DMS53 treated with DMSO at 0.1 percent for 48 hours (cell line): ENCODE measurements at regions not wholly inside any gene's neighbourhood (a gene's known extent, or its start where the extent isn't known, plus 50 kb on each side); places are given as distances from the start of the nearest gene placed in this dataset.
A peak's percentile ranks its signal among the peaks of the same experiment; 100 is the strongest.
"Not testable (repeated sequence)": the region's sequence is repeated elsewhere in the genome, so short reads cannot be mapped to it uniquely, and the experiment has no call there.

Source experiments
- DNase-seq: peaks from one replicate; lab custom pipeline; 2025; ENCODE audit not compliant: unreplicated experiment; lab: John Stamatoyannopoulos, UW

DNA sequence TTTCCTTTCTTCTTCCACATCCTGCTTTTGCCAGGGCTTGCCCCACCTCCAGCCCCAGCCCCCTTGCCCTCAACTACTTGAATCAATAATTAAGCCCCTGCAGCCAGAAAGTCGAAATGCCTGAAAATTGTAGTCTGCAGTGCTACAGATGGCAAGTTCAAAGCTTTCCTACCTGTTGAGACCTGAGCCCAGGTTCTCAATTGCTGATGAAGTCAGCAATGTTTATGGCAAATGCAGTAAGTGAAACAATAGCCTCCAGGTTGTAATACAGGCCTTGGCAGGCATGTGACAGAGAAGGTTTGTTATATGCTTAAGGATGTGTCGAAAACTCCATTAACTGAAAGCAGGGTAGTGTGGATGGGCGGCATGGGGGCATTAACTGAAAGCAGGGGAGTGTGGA, 181.1 kb upstream of the SESN3 start:
- no peak for DNase-seq

DNA sequence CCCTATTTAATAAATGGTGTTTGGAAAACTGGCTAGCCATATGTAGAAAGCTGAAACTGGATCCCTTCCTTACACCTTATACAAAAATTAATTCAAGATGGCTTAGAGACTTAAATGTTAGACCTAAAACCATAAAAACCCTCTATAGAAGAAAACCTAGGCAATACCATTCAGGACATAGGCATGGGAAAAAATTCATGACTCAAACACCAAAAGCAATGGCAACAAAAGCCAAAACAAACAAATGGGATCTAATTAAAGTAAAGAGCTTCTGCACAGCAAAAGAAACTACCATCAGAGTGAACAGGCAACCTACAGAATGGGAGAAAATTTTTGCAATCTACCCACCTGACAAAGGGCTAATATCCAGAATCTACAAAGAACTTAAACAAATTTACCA, 179.7 kb upstream of the SESN3 start:
- not testable (repeated sequence) for DNase-seq

DNA sequence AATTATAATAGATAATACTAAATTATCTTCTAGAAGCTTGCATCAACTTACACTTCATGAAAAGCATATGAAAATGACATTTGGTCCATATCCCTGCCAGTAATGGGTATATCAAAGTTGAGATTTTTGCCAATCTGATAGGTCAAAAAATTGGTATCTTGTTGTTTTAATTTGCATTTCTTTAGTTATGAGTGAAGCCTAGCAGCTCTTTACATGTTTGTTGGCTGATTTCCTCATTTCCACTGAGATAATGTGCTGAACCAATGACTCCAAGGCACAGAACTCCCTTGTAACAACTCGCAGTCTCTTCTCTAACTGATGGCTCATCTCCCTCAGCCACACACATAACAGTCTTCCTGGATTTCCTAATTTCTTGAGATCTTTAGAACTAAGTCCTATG, 175.3 kb upstream of the SESN3 start:
- DNase-seq, result no peak

DNA sequence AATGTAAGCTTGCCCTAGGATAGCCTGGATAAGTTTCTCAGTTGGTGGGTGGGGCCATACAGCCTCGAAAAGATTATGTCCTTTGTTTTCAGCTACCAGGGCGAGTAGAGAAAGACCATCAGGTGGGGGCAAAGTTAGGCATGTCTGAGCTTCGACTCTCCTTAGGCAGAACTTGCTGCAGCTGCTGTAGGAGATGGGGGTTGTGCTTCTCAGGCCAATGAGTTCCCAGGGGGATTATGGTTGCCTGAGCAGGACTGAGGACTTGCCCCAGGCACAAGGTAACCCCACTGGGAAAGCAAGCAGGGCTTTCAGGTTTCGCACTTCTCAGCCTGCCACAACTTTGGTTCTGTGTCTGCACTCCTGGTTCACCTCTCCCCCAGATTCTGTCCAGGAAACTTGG, 173.4 kb upstream of the SESN3 start:
- no peak for DNase-seq

DNA sequence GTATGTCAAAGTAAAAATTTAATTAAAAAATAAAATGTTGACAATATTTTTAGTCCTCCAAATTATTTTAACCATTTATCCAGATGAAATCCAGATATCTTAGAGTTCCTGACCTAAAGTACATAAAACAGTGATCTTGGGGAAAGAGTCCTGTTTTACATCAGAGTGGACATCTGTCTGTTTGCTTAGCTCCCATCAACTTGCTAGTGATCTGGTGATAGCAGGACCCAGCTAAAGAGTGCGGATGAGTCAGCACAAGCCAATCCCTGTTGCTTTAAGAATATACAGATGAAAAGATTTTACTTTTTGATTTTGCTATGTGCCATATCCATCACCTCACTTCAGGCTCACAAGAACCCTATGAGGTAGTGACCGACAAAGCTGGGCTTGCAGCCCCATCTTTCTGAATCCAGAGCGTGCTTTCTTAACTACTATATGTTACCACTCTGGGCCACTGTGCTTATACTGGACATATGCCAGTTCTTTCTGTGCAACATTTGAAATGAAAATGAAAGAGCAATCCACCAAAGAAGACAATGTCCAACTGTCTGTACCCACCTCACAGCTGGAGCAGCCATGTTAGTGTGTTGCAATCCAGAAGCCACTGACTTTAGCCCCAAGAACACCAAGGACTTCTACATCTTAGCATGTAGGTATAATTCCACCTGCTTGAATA, 167.6 kb upstream of the SESN3 start:
- DNase-seq, result peak; percentile 96

DNA sequence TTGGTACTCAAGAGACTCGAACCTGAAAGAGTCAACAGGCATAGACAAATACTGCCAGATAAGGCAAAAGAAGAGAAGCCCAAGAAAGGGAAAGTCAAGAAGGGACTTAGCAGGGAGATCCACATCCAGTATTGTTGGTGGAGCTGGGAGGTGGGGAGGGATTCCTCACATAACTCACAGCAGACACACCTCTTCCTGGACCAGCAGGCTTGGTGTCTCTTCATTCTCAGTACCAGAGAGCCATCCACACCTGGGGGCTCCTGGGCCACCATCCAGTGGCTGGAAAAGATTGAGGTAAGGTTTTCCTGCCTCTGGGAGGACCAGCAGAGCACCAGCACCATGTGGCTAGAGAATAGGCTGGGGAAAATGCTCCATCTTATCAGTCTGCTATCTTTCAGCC, 161.6 kb upstream of the SESN3 start:
- no peak for DNase-seq

DNA sequence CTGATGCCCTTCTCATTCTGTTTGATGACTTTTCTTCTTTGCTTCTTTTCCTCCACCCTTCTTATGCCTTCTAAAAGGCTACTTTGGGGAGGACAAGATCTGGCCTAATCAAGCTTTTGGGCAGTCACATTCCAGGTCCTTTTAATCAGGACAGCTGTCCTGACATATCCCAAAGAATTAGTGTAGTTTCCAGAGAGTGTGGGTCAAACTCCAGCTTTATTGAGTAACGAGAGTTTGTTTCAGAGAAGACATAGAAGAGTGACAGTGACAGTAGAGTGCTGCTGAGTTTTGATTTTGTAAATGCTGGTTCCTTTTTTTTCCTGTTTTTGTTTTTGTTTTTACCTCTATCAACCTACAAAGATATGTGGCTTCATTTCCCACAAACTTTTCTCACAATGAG, 158.4 kb upstream of the SESN3 start:
- no peak for DNase-seq

DNA sequence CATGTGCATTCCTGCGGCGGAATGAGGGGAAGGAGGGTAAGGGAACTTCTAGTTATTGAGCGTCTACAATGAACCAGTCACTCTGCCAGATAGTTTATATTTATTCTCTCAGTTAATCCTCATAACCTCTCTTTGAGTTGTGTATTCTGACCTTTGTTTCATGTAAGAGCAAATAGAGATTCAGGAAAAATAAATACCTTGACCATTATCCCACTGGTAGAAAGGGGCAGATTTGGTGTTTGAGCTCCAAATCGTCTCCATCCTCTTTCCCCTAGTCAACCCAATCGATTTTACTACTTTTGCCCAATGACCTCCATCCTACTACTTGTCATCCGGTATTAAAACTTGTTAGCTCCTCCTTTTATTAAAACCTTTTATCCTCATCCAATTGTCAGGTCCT, 157.1 kb upstream of the SESN3 start:
- no peak for DNase-seq

DNA sequence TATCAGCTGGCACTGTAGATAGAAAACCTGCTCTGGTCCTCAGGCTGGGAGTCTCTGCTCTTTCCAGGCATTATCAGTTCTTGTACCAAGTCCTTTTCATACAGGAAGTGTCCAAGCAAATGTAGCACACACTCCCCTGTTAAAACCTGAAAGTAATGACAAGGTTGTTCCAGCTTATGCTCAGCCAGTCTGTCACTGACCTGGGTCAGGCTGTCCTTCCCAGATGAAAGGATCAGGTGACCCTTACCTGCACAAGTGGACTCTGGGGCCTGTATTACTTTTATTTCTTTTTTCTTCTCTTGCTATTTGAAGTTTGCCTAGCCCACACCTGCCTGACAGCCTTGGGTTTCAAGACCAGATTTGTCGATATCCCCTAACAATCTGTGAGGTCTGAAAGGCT, 156.3 kb upstream of the SESN3 start:
- DNase-seq, result no peak

DNA sequence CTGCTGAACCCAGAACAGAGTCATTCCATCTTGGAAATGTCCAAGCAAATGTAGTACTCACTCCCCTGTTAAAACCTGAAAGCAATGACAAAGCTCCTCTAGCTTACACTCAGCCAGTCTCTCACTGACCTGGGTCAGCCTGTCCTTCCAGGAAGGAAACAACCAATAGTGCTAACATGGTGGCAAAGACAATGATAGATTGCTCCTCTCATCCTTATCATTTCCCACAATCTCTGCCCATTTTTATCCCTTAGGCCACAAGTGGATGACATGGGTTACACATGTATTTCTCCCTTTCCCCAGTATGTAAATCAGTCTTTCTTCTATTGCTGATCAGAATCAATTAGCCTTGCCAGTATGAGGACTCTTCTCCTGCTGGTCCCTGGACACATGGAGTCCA, 154.6 kb upstream of the SESN3 start:
- no peak for DNase-seq

DNA sequence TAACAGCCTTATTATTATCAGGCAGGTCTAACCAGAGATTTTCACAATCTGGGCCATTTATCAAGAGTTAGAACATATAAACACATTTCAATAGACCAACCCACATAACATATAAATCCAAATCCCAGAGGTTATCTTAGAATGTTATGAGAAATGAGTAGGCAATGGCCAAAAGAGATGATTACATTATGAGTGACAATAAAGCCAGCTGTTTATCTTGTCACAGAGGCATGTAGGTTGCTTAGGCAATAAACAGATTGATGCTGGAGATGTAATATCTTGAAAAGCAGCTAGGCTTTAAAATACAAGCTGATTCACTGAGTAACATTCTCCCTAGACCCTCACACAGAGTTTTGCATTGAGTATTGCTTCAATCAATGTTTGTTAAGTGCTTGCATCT, 148.5 kb upstream of the SESN3 start:
- no peak for DNase-seq

DNA sequence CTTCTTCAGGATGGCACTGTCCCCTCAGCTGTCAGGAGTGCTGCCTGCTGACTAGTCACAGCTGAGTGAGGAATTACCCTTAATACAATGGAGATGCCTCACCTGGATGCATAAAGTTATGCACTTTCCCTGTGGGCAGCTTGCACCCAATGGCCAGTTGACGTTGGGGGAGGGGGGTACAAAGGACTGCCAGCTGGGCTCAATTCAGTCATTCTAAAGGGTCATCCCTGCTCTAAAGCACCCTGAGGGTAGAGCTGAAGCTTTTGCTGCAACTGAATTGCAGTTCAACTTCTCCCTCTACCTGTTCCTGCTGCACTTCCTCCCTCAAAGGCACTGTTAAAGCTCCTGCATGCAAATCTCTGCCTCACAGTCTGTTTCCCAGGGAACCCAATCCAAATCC, 147.8 kb upstream of the SESN3 start:
- no peak for DNase-seq

DNA sequence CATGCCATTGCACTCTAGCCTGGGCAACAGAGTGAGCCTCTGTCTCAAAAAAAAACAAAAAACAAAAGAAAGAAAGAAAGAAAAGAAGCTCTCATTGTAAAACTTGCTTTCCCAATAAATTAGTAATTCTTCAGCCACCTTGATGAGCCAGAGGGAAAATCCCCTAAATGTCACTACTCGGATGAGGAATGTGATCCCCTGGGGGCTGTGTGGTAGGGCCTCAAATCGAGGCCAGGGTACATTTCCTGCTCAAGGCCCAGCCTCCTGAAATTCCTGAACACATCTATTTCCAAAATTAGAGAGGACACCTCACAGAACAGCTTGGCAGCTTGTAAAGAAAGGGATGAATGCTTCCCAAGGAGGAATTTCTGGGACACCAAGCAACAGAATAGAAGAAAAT, 147.1 kb upstream of the SESN3 start:
- DNase-seq, result no peak

DNA sequence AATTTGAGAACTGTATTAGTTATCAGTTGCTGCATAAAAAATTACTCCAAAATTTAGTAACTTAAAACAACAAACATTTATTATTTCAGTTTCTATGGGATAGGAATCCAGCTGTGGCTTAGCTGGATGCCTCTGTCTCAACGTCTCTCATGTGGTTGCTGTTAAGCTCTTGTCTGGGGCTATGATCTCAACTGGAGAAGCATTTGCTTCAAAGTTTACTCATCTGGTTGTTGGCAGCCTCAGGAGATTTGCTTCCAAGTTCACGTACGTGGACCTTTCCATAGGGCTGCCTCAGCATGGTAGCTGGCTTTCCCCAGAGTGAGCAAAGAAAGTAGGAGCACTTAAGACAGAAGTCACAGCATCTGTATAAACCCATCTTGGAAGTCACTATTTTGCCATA, 144.9 kb upstream of the SESN3 start:
- DNase-seq, result no peak

DNA sequence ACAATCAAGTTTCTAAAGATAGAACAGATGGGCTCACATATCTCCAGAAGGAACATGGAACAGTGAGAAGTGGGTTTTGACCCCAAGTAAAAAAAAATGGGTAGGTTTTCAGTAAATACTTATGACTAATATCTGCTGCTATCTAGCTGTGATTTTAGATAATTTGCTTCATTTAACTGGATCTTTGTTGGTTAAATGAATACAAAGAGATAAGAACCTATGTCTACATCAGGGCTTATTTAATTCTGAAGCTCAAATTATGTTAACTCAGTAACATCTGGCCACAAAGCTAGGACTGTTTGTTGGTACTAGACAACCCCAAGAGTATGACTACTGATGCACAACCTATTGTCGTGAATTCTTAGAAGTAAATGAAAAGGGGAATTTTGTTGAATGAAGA, 144.4 kb upstream of the SESN3 start:
- DNase-seq, result no peak

DNA sequence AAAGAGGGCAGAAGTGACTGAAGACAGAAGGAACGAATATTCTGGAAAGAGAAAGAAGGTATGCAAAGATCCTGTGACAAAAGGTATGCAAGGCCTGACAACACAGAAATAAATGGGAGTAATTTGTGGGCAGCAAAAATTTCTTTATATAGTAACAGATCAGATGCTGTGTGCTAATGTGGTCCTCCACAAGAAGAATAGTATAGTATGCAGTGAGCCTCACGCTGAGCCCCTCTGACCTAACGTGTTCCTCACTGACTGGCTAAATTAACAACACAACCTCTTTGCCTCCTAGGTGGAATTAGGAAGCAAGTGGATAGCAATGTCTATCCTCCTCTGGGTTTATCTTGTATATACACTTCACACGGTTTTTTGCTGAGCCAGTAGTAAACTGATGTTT, 143.1 kb upstream of the SESN3 start:
- DNase-seq, result no peak

DNA sequence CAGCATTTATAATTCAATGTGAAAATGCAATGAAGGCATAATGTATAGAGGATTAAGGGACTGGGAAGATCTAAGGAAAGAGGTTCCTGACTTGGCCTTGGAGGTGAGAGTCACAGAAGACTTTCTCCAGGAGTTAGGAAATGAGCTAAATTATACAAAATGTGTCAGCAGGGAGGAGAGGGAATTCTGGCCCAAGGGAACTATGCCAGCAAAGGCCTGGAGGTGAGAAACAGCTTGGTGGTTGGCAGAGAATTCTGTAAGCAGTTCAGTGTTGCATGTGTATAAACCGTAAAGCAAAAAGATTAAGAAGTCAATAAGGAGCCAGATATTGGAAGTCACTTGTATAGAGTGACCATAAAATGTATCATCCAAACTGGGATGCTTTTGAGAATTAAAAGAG, 142.2 kb upstream of the SESN3 start:
- no peak for DNase-seq

DNA sequence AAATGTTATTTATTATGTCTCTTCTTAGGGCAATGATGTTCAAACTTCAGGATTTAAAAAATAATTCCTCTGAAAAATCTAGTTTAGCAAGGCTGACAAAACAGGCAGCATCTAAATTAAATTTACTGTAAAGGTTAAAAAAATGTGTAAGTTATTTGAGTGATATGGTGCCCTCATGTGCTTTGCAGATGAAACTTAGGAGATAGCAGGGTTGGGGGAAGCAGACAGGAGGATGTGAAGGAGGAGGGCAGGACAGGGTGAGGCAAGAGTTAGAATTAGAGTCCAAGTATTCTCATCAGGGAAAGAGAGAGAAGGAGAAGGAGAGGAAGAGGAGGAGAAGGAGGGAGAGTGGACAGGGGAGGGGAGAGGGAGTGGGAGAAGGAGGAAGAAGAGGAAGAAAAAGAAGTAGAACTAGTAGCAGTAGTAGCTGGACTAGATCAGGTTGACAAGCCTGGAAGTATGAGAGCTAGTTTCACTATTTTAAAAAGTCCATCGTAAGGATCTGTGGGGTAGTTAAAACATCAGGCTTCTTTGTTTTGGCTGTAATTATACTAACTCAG, 141.2 kb upstream of the SESN3 start:
- no peak for DNase-seq

DNA sequence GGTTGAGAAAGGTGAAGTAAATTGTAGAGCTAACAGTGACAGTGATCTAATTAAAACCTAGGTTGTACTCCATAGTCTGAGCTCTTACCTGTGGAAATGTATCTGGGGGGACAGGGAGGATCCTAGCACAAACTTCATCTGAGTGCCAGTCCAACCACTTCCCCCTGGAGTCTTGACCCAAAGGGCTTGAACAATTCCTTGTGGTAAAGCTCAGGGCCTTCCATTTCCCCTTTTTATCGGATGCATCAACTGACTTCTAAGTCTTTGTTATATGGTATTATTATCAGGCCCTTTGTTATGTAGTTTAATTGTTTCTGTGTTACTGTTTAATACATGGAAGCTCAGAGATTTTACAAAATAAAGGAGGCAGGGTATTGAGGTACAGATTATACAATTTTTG, 140.2 kb upstream of the SESN3 start:
- DNase-seq, result no peak

DNA sequence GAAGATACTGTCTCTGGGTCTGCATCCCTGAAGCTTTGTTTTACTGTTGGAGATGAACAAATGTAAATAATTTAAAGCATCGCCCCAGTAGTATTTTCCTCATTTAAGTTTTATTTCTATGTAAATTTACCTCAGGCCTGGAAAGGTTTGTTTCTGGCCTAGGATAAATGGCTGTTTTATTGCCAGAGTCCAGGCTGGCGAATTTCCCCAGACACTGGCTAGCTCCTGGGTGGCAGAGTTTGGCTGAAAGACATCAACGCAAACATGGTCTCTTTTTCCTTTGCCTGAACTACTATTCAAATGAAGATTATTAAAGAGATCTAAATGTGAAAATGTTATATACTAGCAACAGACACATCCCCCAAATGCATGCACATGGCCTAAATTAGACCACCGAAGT, 136.7 kb upstream of the SESN3 start:
- no peak for DNase-seq

DNA sequence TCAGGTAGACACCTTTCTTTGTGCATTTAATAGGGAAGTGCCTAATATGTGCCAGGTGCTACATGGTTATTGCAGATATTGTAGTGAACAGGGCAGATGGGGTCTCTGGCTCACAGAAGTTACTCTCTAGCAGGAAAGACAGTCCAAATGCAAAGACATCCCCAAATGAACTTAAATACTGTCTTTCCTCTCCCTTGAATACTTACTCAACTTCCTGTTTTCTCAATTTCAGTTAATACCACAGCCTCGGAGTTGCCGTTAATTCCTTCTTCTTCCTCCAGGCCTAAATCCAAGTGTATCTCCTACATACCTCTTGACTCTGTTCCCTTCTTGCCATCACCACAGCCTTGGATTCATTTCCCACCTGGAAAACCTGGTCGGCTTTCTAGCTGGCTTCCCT, 134.3 kb upstream of the SESN3 start:
- no peak for DNase-seq

DNA sequence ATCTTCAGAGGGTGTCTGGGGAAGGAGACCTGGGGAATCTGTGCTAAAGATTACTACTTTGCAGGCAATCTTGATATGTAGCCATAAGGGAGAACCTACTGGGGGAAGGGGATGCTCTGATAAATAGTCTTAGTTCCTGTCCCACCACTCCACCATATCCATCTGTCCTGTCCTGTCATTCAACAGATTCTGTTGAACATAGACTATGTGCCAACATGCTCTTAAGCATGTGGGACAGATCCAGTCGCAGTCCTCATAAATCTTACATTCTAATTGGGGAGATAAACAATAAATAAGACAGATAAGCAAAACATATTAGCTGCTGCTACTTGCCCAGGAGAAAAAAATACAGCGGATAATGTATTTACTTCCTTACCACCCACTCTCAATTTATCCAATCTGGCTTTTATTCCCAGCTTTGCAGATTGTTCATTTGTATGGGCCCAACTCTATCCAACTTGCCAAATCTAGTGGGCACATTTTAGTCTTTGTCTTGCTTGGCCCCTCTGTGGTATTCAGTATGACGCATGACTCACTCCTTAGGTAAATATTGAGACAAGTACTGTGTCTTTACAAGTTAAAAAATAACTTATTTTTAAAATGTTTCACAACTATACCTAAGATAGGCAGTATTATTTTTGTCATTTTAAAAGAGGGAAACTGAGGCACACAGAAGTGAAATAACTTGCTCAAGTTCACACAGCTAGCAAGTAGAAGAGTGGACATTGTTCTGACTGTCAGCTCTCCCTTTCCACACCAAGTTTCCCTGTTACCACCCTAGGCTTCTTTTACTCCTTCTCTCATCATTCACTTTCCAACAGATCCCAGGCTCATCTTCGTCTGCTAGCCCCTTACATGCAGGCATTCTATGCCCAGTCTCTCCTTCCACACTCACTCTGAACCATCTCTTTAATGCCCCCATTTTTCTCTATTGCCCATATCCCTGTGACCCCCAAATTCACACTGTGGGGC, 133.6 kb upstream of the SESN3 start:
- peak; percentile 75 for DNase-seq
